ENCODE measurements at regions not wholly inside any gene's neighbourhood (a gene's known extent, or its start where the extent isn't known, plus 50 kb on each side); places are given as distances from the start of the nearest gene placed in this dataset.

GRCh38 chr13:111516712-111517640 lies 196.5 kb downstream of the TEX29 start:
- TF ChIP-seq POLR2A (IDR thresholded peaks at IDR 0.05) (no peak), CTCF (IDR thresholded peaks at IDR 0.05) (no peak)
- Histone ChIP-seq H3K36me3 (no peaks in the 10 kb centered on the region), H3K4me1 (no peaks in the 10 kb centered on the region), H3K27ac (no peak overlapping the region), H3K4me3 (no peak overlapping the region), H3K9me3 (no peaks in the 10 kb centered on the region), H3K27me3 (no peaks in the 10 kb centered on the region)
- DNase-seq = no peak
- intact Hi-C loops (cut with DNase I; ENCODE audit: low total_unique reads) = no loop called here

DNA sequence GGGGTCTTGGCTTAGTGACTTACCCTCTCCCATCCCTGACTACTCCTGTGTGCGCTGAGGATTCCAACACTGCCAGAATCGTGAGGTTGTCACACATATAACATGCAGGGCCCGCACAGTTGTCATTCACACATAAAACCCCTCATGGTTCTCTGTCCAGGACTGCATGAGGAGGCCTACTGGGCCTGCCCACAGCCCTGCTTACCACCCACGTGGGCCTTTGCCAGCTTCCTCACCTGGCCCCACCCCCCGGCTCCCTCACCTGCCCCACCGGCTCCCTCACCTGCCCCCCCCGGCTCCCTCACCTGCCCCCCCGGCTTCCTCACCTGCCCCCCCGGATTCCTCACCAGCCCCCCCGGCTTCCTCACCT lies 197.2 kb downstream of the TEX29 start:
- intact Hi-C loops (cut with DNase I; ENCODE audit: low total_unique reads) = no loop called here
- DNase-seq = no peak
- H3K9me3 ChIP-seq = no peaks in the 10 kb centered on the region
- H3K27me3 ChIP-seq = no peaks in the 10 kb centered on the region
- TF ChIP-seq POLR2A (IDR thresholded peaks at IDR 0.05) (no peak), CTCF (IDR thresholded peaks at IDR 0.05) (no peak)
- no peak overlapping the region for H3K4me3 ChIP-seq
- no peak overlapping the region for H3K27ac ChIP-seq
- no peaks in the 10 kb centered on the region for H3K36me3 ChIP-seq
- no peaks in the 10 kb centered on the region for H3K4me1 ChIP-seq

DNA sequence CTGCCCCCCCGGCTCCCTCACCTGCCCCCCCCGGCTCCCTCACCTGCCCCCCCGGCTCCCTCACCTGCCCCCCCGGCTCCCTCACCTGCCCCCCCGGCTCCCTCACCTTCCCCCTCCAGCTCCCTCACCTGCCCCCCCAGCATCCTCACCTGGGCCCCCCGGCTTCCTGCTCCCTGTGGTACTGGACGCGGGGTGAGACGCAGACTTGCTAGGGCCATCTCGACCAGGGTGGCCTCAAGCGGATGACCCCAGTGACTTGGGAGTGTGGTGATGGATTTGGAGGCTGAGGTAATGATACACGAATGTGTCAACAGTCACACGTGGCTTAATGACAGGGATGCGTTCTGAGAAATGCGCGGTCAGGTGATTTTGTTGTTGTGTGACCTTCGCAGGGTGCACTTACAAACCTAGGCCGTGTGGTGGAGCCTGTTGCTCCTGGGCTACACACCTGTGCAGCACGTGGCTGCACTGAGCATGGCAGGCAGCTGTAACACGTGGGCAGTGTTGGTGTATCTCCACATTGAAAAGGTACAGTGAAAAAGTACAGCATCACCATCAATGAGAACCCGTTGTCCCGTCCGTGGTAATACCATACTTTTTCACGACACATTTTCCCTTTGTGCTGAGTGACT lies 197.8 kb downstream of the TEX29 start:
- Histone ChIP-seq H3K4me1 (no peaks in the 10 kb centered on the region), H3K4me3 (no peak overlapping the region), H3K9me3 (no peaks in the 10 kb centered on the region), H3K27ac (no peak overlapping the region), H3K27me3 (no peaks in the 10 kb centered on the region), H3K36me3 (no peaks in the 10 kb centered on the region)
- no peak for DNase-seq
- intact Hi-C loops (cut with DNase I; ENCODE audit: low total_unique reads) = no loop called here
- TF ChIP-seq CTCF (IDR thresholded peaks at IDR 0.05) (no peak), POLR2A (IDR thresholded peaks at IDR 0.05) (no peak)

- Histone ChIP-seq H3K36me3 (no peaks in the 10 kb centered on the region), H3K27me3 (no peaks in the 10 kb centered on the region), H3K4me1 (no peaks in the 10 kb centered on the region), H3K27ac (no peak overlapping the region), H3K4me3 (no peak overlapping the region), H3K9me3 (no peaks in the 10 kb centered on the region)
- intact Hi-C loops (cut with DNase I; ENCODE audit: low total_unique reads) = no loop called here
- no peak for DNase-seq
- TF ChIP-seq CTCF (IDR thresholded peaks at IDR 0.05) = no peak
- TF ChIP-seq POLR2A (IDR thresholded peaks at IDR 0.05) = no peak
Observed at GRCh38 chr13:111519041-111519440, 198.6 kb downstream of the TEX29 start.

DNA sequence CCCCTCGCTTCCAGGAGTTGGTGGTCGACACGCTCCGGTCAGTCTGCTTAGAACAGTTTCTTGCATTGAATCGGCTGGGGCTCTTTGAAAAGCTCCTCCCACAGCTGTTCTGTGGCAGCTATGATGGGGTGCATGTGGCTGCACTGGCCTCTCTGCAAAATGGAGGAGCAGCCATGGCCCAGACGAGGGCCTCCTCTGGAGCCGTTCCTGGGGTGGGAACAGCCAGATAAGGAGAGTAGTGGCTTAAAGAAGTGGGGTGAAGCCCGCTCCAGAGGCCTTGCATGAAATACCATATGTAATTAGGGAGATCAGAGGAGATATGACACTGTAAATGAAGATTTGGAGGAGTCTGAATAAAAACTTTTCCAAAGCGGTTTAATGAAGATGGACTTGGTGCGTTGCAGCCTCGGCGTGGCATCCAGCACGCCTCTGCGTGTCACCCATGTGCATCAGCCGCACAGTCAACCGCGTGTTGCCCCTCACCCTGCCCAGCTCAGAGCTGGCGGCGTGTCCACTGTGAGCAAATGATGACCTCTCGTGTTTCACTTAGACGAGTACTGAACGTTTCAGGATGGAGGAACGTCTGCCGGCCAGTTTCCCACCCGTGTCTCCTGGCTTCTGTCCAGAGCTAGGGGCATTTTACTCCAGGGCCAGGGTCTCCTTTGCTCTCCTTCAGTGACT lies 199.2 kb downstream of the TEX29 start:
- no peak overlapping the region for H3K4me3 ChIP-seq
- DNase-seq = no peak
- H3K4me1 ChIP-seq = no peaks in the 10 kb centered on the region
- no peaks in the 10 kb centered on the region for H3K27me3 ChIP-seq
- no peak overlapping the region for H3K27ac ChIP-seq
- no peaks in the 10 kb centered on the region for H3K9me3 ChIP-seq
- intact Hi-C loops (cut with DNase I; ENCODE audit: low total_unique reads) = no loop called here
- TF ChIP-seq POLR2A (IDR thresholded peaks at IDR 0.05) = no peak
- TF ChIP-seq CTCF (IDR thresholded peaks at IDR 0.05) = no peak
- H3K36me3 ChIP-seq = no peaks in the 10 kb centered on the region

Measured in uterus (tissue), 3 donors.